GM11168 (cell line): ENCODE measurements at regions not wholly inside any gene's neighbourhood (a gene's known extent, or its start where the extent isn't known, plus 50 kb on each side); places are given as distances from the start of the nearest gene placed in this dataset.

Experiments used
- in situ Hi-C: fragments of 300-500 bp; cut with MboI; formaldehyde crosslinking; loops from one replicate; pipeline ENCODE4 v1.12.0; 2022; ENCODE audit warnings: low sequenced_read_pairs; ENCODE audit not compliant: unreplicated experiment

GRCh38 chr7:47095946-47096345 is 486.0 kb downstream of the TNS3 start:
- in situ Hi-C loops = no loop called here

GRCh38 chr7:47094462-47094861 is 487.4 kb downstream of the TNS3 start:
- in situ Hi-C loops = no loop called here

DNA sequence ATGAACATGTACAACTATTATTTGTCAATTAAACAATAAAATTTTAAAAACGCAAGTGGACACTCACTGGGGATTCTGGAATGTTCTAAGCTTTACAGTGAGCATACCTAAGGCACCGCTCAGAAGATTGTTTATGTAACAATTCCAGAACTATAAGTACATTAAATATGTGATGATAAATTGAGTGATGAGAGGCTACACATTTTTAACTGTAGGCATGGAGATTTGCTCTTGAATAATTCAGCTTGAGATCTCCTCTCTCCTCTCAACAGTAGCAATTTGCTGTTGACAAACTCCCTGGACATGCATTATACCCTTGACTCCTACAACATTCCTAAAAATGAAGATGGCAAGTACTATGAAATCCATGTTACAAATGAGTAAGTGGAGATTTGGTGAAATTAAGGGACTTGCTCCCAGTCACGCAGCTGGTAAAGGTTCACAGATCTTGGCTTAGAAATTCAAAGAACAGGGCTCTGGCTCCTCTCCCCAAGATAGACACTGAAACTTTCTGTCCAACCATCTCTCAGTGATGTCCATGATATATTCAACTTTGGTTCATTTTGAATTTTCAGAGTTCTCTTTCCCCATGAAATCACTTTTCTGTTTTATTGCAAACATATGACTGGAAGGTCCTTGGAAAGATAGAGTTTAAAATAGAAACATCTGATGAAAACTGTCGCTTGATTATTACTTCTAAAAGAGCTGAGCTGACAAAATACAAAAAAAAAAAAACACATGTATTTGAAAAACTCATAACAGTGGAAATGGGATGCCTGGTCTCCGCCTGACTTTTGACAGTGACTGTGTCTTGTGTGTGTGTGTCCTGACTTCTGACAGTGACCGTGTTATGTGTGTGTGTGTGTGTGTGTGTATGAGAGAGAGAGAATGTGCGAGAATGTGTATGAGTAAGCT is 488.3 kb downstream of the TNS3 start:
- in situ Hi-C loops = no loop called here

- in situ Hi-C loops = no loop called here
Measured at GRCh38 chr7:47092336-47092735, 489.6 kb downstream of the TNS3 start.

DNA sequence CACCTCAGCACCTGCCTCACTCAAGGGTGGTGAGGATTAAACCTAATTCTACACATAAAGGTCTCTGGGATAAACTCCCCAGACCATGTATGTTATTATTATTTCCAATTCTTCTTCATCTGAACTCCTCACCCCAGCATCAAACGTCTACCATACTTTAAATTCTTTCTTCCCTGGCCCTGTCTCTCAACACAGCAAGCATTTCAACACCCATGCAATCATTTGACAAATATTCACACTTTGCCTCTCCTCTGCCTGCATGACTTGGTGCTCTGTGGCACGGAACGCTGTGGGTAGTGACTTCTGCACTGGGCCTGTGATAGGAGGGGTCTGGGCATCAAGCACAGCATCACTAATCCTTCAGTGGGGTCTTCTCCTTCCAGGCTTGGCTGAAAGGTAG is 490.8 kb downstream of the TNS3 start:
- in situ Hi-C loops = no loop called here

DNA sequence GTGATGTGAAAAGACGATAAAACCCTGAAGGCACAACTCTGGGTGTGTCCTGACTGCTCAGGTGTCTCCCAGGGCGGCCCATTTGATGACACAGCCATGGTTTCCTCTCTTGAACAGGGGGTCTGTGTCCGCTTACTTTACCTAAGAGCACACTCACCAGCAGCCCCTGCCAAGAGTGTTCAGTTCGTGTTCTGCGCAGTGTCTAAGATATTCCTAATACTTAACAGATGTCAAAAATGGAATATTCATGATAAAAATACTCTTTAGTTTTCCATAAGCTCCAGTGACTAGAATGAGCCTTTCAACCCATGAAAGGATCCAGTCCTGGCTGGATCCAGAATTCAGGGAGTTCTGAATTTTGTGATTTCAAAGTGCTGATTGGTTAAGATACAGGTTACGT is 492.4 kb downstream of the TNS3 start:
- in situ Hi-C loops = loop anchor here (5.0 kb wide), 1 partner anchor 1172 kb away; no protein-coding TSS in a partner anchor

- in situ Hi-C loops = loop anchor here (5.0 kb wide), 1 partner anchor 1172 kb away; no protein-coding TSS in a partner anchor
Measured at GRCh38 chr7:47089068-47089417, 492.9 kb downstream of the TNS3 start.

- in situ Hi-C loops = loop anchor here (5.0 kb wide), 1 partner anchor 1171 kb away; no protein-coding TSS in a partner anchor
Measured at GRCh38 chr7:47088329-47089067, 493.4 kb downstream of the TNS3 start.

GRCh38 chr7:47087866-47088265 is 494.0 kb downstream of the TNS3 start:
- in situ Hi-C loops = loop anchor here (5.0 kb wide), 1 partner anchor 1171 kb away; no protein-coding TSS in a partner anchor

GRCh38 chr7:47085491-47086275 is 496.2 kb downstream of the TNS3 start:
- in situ Hi-C loops = loop anchor here (5.0 kb wide), 1 partner anchor 1168 kb away; no protein-coding TSS in a partner anchor

DNA sequence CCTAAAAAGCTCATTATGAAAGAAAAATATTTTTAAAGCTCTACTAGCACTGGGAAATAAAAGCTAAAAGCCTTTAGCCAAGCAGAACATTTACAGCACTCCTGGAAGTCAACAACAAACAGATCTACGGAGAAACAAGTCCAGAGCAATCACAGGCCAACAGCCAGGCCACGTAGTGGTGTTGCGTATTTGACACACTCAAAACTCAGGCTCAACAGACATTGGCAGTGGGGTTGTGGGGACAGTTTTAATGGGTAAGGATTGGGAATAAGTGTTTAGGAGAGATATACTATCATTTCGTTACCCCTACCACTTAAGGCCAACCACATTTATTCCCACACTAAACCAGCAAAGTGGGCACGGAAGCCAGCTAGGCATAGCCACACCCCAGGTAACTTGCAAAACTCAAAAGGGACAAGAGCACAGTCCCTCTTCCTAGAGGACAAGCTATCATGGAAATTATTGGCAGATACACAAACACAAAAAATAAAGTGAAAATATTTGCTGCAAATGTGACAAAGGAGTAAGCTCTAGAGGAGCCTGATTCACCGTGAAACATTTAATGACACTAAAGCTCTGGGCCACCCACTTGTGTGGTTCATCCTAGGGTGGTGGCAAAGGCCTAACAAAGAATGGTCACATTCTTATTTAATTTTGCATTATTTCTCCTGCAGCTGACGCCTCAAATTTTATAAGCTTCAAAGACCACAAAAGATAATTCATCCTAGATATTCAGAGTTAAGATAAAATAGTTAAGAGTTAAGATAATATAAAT is 498.2 kb downstream of the TNS3 start:
- in situ Hi-C loops = no loop called here

DNA sequence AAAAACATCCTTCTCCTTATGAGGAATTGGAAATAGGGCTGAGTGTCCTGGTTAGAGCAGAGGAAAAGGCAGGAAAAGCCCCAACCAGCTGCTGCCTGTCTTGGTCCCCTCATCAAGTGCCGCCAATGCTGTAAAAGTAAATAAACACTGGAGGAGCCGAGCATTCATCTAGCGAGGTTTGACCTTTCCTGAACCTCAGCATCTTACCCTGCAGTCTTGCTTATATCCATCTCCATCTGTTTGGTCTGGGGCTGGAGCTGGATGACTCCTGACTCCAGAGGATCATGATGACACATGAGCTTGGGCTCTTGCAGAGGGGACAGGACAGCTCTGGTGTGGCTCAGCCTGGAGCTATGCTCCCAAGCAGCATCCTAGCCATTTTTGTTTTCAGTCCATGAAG is 501.1 kb downstream of the TNS3 start:
- in situ Hi-C loops = no loop called here

DNA sequence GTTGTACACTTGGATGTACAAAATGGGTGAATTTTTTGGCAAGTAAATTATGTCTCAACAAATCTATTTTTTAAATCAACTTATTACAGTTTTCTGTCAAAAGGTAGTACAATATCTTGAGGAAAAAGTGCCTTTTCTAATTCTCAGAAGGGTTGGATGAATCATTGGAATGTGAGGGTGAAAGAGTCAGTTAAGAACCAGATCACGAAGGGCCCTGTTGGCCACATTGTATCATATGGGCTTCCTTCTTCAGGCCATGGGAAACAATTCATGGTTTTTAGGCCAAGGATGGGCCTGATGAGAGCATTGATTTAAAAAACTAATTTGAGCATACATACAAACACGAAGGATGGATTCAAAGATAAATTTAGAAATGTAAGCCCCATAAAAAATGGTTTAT is 503.7 kb downstream of the TNS3 start:
- in situ Hi-C loops = no loop called here

DNA sequence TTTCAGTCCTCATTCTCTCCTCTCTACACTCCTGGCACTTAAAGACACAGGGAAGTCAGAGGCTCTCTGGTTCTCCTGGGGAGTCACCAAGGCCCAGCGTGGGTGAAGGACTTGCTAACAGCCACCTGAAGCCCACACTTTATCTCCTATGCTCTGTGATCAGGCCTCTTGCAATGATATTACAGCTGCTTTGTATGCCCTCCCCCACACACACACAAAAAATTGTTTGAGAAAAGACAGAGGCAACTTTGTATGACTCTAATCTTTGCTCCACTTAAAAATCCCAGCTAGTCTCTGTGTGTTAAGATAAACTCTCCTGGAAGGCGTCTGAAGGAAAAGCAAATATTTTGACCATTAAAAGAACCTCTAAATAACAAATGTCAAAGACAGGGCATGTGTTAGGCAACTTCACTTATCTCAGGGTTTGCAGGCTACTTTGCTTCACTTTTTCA is 507.2 kb downstream of the TNS3 start:
- in situ Hi-C loops = no loop called here

- in situ Hi-C loops = no loop called here
Measured at GRCh38 chr7:47073284-47073683, 508.6 kb downstream of the TNS3 start.

GRCh38 chr7:47071866-47072265 is 510.0 kb downstream of the TNS3 start:
- in situ Hi-C loops = no loop called here

- in situ Hi-C loops = no loop called here
Measured at GRCh38 chr7:47069385-47070076, 512.4 kb downstream of the TNS3 start.

DNA sequence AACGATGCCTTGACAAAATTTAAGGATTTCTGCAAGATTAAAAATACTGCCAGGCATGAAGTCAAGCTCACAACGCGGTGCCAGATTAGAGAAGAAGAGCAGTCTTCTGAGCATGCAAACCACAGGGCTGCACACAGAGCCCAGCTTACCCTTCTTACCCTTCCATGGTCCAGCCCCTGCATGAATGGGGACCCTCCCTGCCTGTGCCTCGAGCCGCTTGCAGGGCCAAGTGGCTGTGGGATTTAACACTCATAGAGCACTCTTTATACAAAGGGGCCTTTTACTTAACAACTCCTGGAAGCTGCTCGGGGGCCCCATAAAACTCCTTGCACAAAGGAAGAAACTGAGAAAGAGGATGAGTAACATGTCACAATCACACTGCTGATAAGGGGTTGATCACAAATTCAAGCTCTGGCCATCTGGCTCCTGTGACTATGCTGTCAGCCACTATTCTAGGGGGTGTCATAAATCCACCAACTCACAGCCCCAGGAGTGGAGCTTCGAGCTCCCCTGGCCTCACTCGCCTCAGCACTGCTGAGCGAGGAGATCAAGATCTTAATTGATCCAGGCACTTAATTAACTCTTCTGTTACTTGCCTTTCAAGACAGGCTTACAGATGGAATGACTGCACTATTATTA is 514.8 kb downstream of the TNS3 start:
- in situ Hi-C loops = no loop called here

DNA sequence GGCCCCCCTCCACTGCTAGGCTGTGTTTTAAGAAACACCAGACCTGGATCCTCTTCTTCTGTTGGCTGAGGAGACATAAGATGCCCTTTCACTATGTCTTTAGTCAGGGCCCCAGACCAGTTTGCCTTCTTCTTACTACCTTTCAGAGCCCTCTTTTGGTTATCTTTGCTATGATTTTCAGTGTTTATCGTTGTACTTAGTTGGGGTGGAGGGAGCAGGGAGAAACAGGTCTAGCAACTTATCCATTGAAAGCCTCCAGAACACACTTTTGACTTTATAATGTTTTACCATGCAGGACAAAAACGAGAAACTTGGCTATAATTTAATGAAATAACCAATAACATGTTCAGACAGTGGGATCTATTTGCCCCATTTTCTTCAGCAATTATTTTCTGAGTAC is 525.2 kb downstream of the TNS3 start:
- in situ Hi-C loops = no loop called here
